ENCODE measurements at regions not wholly inside any gene's neighbourhood (a gene's known extent, or its start where the extent isn't known, plus 50 kb on each side); places are given as distances from the start of the nearest gene placed in this dataset.
A peak's percentile ranks its signal among the peaks of the same experiment; 100 is the strongest.

DNA sequence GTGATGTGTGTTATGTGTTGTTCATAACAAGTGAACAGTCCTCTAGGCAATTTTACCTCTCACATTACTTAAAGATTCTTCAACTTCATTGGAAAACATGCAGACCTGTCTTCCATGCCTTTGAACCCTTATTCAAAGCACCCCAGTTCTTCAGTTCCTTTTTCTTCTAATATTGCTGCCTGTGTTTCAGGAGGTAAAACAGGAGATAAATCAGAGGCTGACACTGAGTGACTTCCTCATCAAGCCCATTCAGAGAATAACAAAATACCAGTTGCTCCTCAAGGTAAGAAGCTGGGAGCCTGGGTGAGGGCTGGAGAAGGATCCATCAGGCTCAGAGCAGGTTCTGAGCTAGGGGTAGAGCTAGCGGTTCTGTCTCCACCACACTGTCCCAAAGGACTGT lies 71.1 kb upstream of the UMPS start:
- ATAC-seq (no peak), DNase-seq (no peak)
- intact Hi-C loops (cut with DNase I) = no loop called here

- no peak for DNase-seq
- intact Hi-C loops (cut with DNase I) = no loop called here
- no peak for ATAC-seq
Measured at GRCh38 chr3:124660599-124660998, 69.7 kb upstream of the UMPS start.

- ATAC-seq = no peak
- DNase-seq = no peak
- intact Hi-C loops (cut with DNase I) = no loop called here
Measured at GRCh38 chr3:124663690-124664089, 66.6 kb upstream of the UMPS start.

DNA sequence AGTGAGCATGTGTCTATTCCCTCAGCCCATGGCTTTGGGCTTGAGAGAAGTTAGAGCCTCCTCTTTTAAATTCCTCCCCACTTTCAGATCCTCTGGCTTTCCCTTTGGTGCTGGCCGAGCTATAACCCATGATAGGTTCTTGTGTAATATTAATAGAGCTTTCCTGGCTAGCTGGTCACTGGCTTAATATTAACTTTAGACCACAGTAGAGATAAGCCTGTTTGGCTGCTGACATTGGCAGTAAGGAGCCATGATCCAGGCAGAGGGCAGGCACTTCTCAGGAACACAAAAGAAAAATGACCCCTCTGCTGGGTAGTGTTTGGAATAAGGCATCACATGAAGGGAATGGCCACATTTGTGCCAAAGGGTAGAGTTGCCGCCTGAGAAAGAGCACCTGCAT lies 65.4 kb upstream of the UMPS start:
- ATAC-seq = peak; percentile 27 to 31
- no peak for DNase-seq
- intact Hi-C loops (cut with DNase I) = no loop called here

DNA sequence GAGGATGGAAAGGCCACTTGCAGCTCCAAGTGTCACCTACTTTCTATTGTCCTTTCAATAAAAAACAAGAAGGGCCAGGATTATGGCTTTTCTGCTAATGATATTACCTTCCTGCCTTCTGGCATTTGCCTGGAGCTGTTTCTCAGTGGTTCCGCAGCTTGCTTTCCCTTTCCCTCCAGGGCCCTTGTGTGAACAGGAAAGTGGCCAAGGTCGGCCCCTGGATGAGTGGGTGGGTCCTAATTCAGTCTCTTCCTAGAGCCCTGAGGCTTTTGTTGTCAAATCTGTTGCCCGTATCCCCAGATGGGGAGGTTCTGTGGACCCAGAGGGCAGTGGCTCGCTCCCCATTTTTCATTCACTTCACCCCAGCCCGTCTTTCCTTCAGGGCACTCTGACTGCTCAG lies 64.2 kb upstream of the UMPS start:
- ATAC-seq = no peak
- intact Hi-C loops (cut with DNase I) = no loop called here

DNA sequence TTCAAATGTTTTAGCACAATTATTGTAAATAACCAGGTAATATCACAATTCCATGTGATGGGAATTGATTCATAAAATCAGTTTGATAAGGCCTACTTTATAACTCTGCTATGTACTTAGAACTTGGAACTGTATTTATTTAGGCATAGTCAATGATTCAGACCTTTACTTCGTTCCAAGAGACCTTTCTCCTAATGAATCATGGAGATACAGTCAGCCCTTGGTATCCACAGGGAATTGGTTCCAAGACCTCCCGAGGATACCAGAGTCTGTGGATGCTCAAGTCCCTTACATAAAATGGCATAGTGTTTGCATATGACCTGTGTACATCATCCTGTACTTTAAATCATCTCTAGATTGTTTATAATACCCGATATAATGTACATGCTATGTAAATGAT lies 60.8 kb upstream of the UMPS start:
- peak in 1 of 2 donors; percentile 18 for ATAC-seq
- DNase-seq = no peak
- intact Hi-C loops (cut with DNase I) = no loop called here

More for the DNA sequence above, 64.2 kb upstream of the UMPS start:
- no peak for DNase-seq

DNA sequence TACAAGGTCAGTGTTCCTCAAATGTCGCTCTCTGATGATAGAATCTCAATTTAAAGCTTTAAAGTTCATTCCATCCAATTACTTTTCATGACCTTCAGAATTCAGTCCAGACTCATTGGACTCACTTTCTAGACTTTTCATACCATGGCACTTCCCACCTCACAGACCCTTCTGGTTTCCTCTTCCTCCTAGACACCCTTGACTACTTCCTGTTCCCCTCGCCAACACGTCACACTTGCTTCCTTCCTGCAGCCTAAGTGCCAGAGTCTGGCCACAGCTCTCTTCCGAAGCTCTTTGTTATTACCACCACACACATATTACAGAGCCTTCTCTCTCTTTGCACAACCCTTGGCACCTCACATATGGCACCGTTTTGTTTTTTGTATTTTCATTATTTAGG lies 59.1 kb upstream of the UMPS start:
- DNase-seq = no peak
- ATAC-seq = peak in 1 of 2 donors; percentile 34
- intact Hi-C loops (cut with DNase I) = no loop called here

- ATAC-seq (no peak), DNase-seq (no peak)
- intact Hi-C loops (cut with DNase I) = no loop called here
Measured at GRCh38 chr3:124674336-124674735, 55.9 kb upstream of the UMPS start.

GRCh38 chr3:124676236-124676635 lies 54.0 kb upstream of the UMPS start:
- ATAC-seq = no peak
- intact Hi-C loops (cut with DNase I) = no loop called here
- DNase-seq = no peak

GRCh38 chr3:124679048-124679638 lies 51.1 kb upstream of the UMPS start:
- intact Hi-C loops (cut with DNase I) = no loop called here
- DNase-seq (no peak), ATAC-seq (no peak)

Small RNA genes in the stretch of these regions (microRNA-seq; reads per million reads assigned to microRNA genes)
- gene MIR5002 (0.54 to 0.60 reads per million in 2 donors), gene MIR6083 (0 reads per million in 2 donors)
